ENCODE measurements at regions not wholly inside any gene's neighbourhood (a gene's known extent, or its start where the extent isn't known, plus 50 kb on each side); places are given as distances from the start of the nearest gene placed in this dataset.
"Not testable (repeated sequence)": the region's sequence is repeated elsewhere in the genome, so short reads cannot be mapped to it uniquely, and the experiment has no call there.

- TF ChIP-seq, protein P1, sequence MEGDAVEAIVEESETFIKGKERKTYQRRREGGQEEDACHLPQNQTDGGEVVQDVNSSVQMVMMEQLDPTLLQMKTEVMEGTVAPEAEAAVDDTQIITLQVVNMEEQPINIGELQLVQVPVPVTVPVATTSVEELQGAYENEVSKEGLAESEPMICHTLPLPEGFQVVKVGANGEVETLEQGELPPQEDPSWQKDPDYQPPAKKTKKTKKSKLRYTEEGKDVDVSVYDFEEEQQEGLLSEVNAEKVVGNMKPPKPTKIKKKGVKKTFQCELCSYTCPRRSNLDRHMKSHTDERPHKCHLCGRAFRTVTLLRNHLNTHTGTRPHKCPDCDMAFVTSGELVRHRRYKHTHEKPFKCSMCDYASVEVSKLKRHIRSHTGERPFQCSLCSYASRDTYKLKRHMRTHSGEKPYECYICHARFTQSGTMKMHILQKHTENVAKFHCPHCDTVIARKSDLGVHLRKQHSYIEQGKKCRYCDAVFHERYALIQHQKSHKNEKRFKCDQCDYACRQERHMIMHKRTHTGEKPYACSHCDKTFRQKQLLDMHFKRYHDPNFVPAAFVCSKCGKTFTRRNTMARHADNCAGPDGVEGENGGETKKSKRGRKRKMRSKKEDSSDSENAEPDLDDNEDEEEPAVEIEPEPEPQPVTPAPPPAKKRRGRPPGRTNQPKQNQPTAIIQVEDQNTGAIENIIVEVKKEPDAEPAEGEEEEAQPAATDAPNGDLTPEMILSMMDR (IDR thresholded peaks at IDR 0.05) = not testable (repeated sequence)
- TF ChIP-seq POLR2A (IDR thresholded peaks at IDR 0.05) = not testable (repeated sequence)
Measured at GRCh38 chr12:37455646-37456045, 860.9 kb upstream of the ALG10B start.

All from testis (tissue), 2 donors.